ENCODE measurements at regions not wholly inside any gene's neighbourhood (a gene's known extent, or its start where the extent isn't known, plus 50 kb on each side); places are given as distances from the start of the nearest gene placed in this dataset.

GRCh38 chr16:6258056-6258455, 1074.6 kb upstream of the RBFOX1 start:
- no peak for DNase-seq (ENCODE audit: extremely low spot score in 2 of 2)
- H3K27ac ChIP-seq = no peak overlapping the region
- H3K9me3 ChIP-seq = no peaks in the 10 kb centered on the region
- intact Hi-C loops (cut with DNase I) = loop anchor here (10.0 kb wide), 1 partner anchor 1617 kb away; no protein-coding TSS in a partner anchor
- H3K36me3 ChIP-seq = no peaks in the 10 kb centered on the region
- TF ChIP-seq POLR2AphosphoS5 (IDR thresholded peaks at IDR 0.05; ENCODE audit: insufficient read depth in 1 of 2, low read depth in 1 of 2) (no peak), POLR2A (IDR thresholded peaks at IDR 0.05) (no peak), CTCF (IDR thresholded peaks at IDR 0.05) (no peak)
- no peak overlapping the region for H3K4me3 ChIP-seq
- no peaks in the 10 kb centered on the region for H3K27me3 ChIP-seq
- no peaks in the 10 kb centered on the region for H3K4me1 ChIP-seq

DNA sequence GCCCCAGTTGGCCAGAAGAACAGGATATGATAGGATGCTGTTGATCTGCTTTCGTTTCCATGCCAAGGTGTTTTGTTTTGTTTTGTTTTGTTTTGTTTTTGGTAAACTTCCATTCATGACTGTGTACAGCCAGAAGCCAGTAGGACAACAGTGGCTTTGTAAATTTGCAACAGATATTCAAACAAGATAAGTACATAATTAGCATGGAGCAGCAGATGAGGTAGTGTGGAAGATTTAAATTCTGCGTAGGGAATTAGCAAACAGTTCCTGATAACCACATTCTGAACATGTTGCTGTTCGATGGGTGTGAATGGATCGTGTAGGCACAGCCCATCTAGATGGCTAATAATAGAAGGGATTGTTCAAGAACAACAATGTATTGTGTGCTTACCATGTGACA, 1080.1 kb upstream of the RBFOX1 start:
- Histone ChIP-seq H3K4me3 (no peak overlapping the region), H3K36me3 (no peaks in the 10 kb centered on the region), H3K27me3 (no peaks in the 10 kb centered on the region), H3K27ac (no peak overlapping the region), H3K9me3 (no peaks in the 10 kb centered on the region), H3K4me1 (no peaks in the 10 kb centered on the region)
- intact Hi-C loops (cut with DNase I) = loop anchor here (10.0 kb wide), 1 partner anchor 1622 kb away; no protein-coding TSS in a partner anchor
- no peak for DNase-seq (ENCODE audit: extremely low spot score in 2 of 2)
- TF ChIP-seq POLR2A (IDR thresholded peaks at IDR 0.05) = no peak
- no peak for TF ChIP-seq CTCF (IDR thresholded peaks at IDR 0.05)
- TF ChIP-seq POLR2AphosphoS5 (IDR thresholded peaks at IDR 0.05; ENCODE audit: insufficient read depth in 1 of 2, low read depth in 1 of 2) = no peak

GRCh38 chr16:6250511-6250910, 1082.1 kb upstream of the RBFOX1 start:
- intact Hi-C loops (cut with DNase I) = loop anchor here (10.0 kb wide), 1 partner anchor 1624 kb away; no protein-coding TSS in a partner anchor
- DNase-seq (ENCODE audit: extremely low spot score in 2 of 2) = no peak
- H3K9me3 ChIP-seq = no peaks in the 10 kb centered on the region
- H3K36me3 ChIP-seq = no peaks in the 10 kb centered on the region
- H3K27ac ChIP-seq = no peak overlapping the region
- no peaks in the 10 kb centered on the region for H3K4me1 ChIP-seq
- H3K4me3 ChIP-seq = no peak overlapping the region
- TF ChIP-seq CTCF (IDR thresholded peaks at IDR 0.05) (no peak), POLR2AphosphoS5 (IDR thresholded peaks at IDR 0.05; ENCODE audit: insufficient read depth in 1 of 2, low read depth in 1 of 2) (no peak), POLR2A (IDR thresholded peaks at IDR 0.05) (no peak)
- H3K27me3 ChIP-seq = no peaks in the 10 kb centered on the region

- Histone ChIP-seq H3K4me3 (no peak overlapping the region), H3K27me3 (no peaks in the 10 kb centered on the region), H3K36me3 (no peaks in the 10 kb centered on the region), H3K27ac (no peak overlapping the region), H3K4me1 (no peaks in the 10 kb centered on the region), H3K9me3 (no peaks in the 10 kb centered on the region)
- intact Hi-C loops (cut with DNase I) = loop anchor here (10.0 kb wide), 1 partner anchor 1625 kb away; no protein-coding TSS in a partner anchor
- TF ChIP-seq CTCF (IDR thresholded peaks at IDR 0.05) = no peak
- no peak for TF ChIP-seq POLR2AphosphoS5 (IDR thresholded peaks at IDR 0.05; ENCODE audit: insufficient read depth in 1 of 2, low read depth in 1 of 2)
- no peak for TF ChIP-seq POLR2A (IDR thresholded peaks at IDR 0.05)
- DNase-seq (ENCODE audit: extremely low spot score in 2 of 2) = no peak
These were observed 1082.8 kb upstream of the RBFOX1 start for GRCh38 chr16:6249863-6250262.

DNA sequence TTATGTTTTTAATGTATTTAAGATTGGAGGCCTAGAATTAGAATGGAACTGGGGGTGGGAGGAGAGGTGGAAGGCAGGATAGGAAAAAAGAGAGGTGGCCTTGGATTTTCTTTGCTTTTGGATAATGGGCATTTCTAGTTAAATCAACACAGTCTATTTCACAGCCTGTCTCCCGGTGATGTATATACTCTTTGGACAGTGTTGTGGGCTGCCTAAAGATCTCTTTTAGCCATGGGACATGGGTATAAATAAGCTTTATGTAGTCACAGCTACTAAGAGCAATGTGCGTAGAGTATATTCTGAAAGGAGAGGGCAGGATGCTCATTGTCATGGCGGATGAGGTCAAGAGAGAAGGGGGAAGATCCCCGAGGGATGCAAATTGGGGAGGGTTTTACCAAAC, 1084.4 kb upstream of the RBFOX1 start:
- no peaks in the 10 kb centered on the region for H3K27me3 ChIP-seq
- H3K4me1 ChIP-seq = no peaks in the 10 kb centered on the region
- no peak overlapping the region for H3K27ac ChIP-seq
- H3K9me3 ChIP-seq = no peaks in the 10 kb centered on the region
- H3K36me3 ChIP-seq = no peaks in the 10 kb centered on the region
- intact Hi-C loops (cut with DNase I) = no loop called here
- no peak for DNase-seq (ENCODE audit: extremely low spot score in 2 of 2)
- H3K4me3 ChIP-seq = no peak overlapping the region
- no peak for TF ChIP-seq POLR2AphosphoS5 (IDR thresholded peaks at IDR 0.05; ENCODE audit: insufficient read depth in 1 of 2, low read depth in 1 of 2)
- TF ChIP-seq POLR2A (IDR thresholded peaks at IDR 0.05) = no peak
- TF ChIP-seq CTCF (IDR thresholded peaks at IDR 0.05) = no peak

Data from vagina (tissue), 2 donors.